ENCODE measurements at regions not wholly inside any gene's neighbourhood (a gene's known extent, or its start where the extent isn't known, plus 50 kb on each side); places are given as distances from the start of the nearest gene placed in this dataset.

- Histone ChIP-seq H3K9ac (ENCODE audit: low read depth in 1 of 2, low read length in 2 of 2) (no peak overlapping the region), H3K27me3 (ENCODE audit: control insufficient read depth in 4 of 4, insufficient read depth in 4 of 4, low read length in 3 of 4) (no peaks in the 10 kb centered on the region), H3K4me3 (ENCODE audit: low read depth in 1 of 3, low read length in 3 of 3) (no peak overlapping the region), H3K4me1 (ENCODE audit: control insufficient read depth in 4 of 4, insufficient read depth in 4 of 4, low read length in 3 of 4) (no peaks in the 10 kb centered on the region), H3K36me3 (ENCODE audit: control insufficient read depth in 4 of 4, insufficient read depth in 3 of 4, low read depth in 1 of 4, low read length in 3 of 4) (no peaks in the 10 kb centered on the region), H3K9me3 (ENCODE audit: control insufficient read depth in 4 of 4, low read length in 3 of 4) (peaks cover 0 to 3% (median 0%) of the 10 kb centered on the region in 4 donors), H3K27ac (ENCODE audit: low read depth in 1 of 2, low read length in 2 of 2) (no peak overlapping the region)
- DNase-seq (ENCODE audit: low spot score) = no peak
- WGBS = 36% methylated on average over 11 of the region's 11 CpGs
- no peak for TF ChIP-seq HNF4G (IDR thresholded peaks at IDR 0.05)
- TF ChIP-seq, protein P1, sequence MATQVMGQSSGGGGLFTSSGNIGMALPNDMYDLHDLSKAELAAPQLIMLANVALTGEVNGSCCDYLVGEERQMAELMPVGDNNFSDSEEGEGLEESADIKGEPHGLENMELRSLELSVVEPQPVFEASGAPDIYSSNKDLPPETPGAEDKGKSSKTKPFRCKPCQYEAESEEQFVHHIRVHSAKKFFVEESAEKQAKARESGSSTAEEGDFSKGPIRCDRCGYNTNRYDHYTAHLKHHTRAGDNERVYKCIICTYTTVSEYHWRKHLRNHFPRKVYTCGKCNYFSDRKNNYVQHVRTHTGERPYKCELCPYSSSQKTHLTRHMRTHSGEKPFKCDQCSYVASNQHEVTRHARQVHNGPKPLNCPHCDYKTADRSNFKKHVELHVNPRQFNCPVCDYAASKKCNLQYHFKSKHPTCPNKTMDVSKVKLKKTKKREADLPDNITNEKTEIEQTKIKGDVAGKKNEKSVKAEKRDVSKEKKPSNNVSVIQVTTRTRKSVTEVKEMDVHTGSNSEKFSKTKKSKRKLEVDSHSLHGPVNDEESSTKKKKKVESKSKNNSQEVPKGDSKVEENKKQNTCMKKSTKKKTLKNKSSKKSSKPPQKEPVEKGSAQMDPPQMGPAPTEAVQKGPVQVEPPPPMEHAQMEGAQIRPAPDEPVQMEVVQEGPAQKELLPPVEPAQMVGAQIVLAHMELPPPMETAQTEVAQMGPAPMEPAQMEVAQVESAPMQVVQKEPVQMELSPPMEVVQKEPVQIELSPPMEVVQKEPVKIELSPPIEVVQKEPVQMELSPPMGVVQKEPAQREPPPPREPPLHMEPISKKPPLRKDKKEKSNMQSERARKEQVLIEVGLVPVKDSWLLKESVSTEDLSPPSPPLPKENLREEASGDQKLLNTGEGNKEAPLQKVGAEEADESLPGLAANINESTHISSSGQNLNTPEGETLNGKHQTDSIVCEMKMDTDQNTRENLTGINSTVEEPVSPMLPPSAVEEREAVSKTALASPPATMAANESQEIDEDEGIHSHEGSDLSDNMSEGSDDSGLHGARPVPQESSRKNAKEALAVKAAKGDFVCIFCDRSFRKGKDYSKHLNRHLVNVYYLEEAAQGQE (IDR thresholded peaks at IDR 0.05) = no peak
- no peak for TF ChIP-seq GABPA (IDR thresholded peaks at IDR 0.05 in 1 of 2, conservative IDR thresholded peaks at IDR 0.05 in 1 of 2)
- TF ChIP-seq TAF1 (conservative IDR thresholded peaks at IDR 0.05) = no peak
- TF ChIP-seq RAD21 (IDR thresholded peaks at IDR 0.05) = peak; percentile 65 to 77
- peak; percentile 49 for TF ChIP-seq CTCF (IDR thresholded peaks at IDR 0.05; ENCODE audit: low read depth, low read length, missing input control)
- TF ChIP-seq SP1 (IDR thresholded peaks at IDR 0.05) = no peak
- TF ChIP-seq FOXA1 (IDR thresholded peaks at IDR 0.05) = no peak
- TF ChIP-seq, protein P2, sequence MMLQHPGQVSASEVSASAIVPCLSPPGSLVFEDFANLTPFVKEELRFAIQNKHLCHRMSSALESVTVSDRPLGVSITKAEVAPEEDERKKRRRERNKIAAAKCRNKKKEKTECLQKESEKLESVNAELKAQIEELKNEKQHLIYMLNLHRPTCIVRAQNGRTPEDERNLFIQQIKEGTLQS (IDR thresholded peaks at IDR 0.05) = no peak
- no peak for TF ChIP-seq EGR1 (IDR thresholded peaks at IDR 0.05; ENCODE audit: low read depth in 2 of 2)
These were observed 587.7 kb upstream of the GRAMD2B start for GRCh38 chr5:125835293-125836172.

DNA sequence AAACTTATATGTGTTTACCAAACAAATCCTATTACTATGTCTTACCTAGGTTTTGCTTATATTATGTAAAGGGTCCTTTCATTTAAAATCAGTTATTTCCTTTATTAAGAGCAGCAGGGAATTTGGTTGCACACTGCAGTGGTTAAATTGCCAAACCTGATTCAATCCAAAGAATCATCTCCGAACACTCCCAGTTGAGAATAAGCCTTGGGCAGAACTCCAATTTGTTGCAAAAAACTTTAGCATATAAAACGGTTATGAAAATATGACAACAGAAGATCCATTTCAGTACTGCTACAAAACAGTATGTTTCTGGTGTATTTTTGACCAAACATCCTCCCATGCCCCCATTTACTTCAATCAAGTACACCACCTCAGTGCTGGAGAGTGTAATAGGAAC, 587.0 kb upstream of the GRAMD2B start:
- Histone ChIP-seq H3K27me3 (ENCODE audit: control insufficient read depth in 4 of 4, insufficient read depth in 4 of 4, low read length in 3 of 4) (no peaks in the 10 kb centered on the region), H3K9ac (ENCODE audit: low read depth in 1 of 2, low read length in 2 of 2) (no peak overlapping the region), H3K9me3 (ENCODE audit: control insufficient read depth in 4 of 4, low read length in 3 of 4) (peaks cover 0 to 1% (median 0%) of the 10 kb centered on the region in 4 donors), H3K27ac (ENCODE audit: low read depth in 1 of 2, low read length in 2 of 2) (no peak overlapping the region), H3K4me1 (ENCODE audit: control insufficient read depth in 4 of 4, insufficient read depth in 4 of 4, low read length in 3 of 4) (no peaks in the 10 kb centered on the region), H3K36me3 (ENCODE audit: control insufficient read depth in 4 of 4, insufficient read depth in 3 of 4, low read depth in 1 of 4, low read length in 3 of 4) (no peaks in the 10 kb centered on the region), H3K4me3 (ENCODE audit: low read depth in 1 of 3, low read length in 3 of 3) (no peak overlapping the region)
- TF ChIP-seq EGR1 (IDR thresholded peaks at IDR 0.05; ENCODE audit: low read depth in 2 of 2) = no peak
- no peak for TF ChIP-seq SP1 (IDR thresholded peaks at IDR 0.05)
- no peak for TF ChIP-seq RAD21 (IDR thresholded peaks at IDR 0.05)
- TF ChIP-seq YY1 (IDR thresholded peaks at IDR 0.05) = no peak
- TF ChIP-seq, protein P2 (IDR thresholded peaks at IDR 0.05) = no peak
- no peak for DNase-seq (ENCODE audit: low spot score)
- 81% methylated on average over 2 of the region's 2 CpGs for WGBS

Measured in liver (tissue), 8 donors.